Lower leg skin (tissue), 4 donors: ENCODE measurements at regions not wholly inside any gene's neighbourhood (a gene's known extent, or its start where the extent isn't known, plus 50 kb on each side); places are given as distances from the start of the nearest gene placed in this dataset.
"Not testable (repeated sequence)": the region's sequence is repeated elsewhere in the genome, so short reads cannot be mapped to it uniquely, and the experiment has no call there.

Experiments
- DNase-seq, 2 donors: peaks; one replicate each; pipeline ENCODE4 v3.0.0-alpha.2; 2019; ENCODE audit warnings: low spot score in 2 of 2
- H3K4me3 ChIP-seq: fragments of 200-600 bp; sonication (generic); 2 replicates; pipeline ENCODE4 v1.5.1; 2017; ENCODE audit warnings: mild to moderate bottlenecking, low read depth; ENCODE audit not compliant: poor library complexity, severe bottlenecking
- POLR2A ChIP-seq, 2 donors: fragments of 450-650 bp; IDR thresholded peaks; one replicate each; pipeline ENCODE4 v1.6.1; 2016 to 2017; ENCODE audit warnings: antibody characterized with exemption in 2 of 2, mild to moderate bottlenecking in 1 of 2, moderate library complexity in 1 of 2
- WGBS, 2 donors: methylation state at CpG; one replicate each; pipeline ENCODE4 v1.1.5; 2018; 5-methylcytosine and 5-hydroxymethylcytosine counted together
- intact Hi-C: fragments of 100-400 bp; cut with DNase I; formaldehyde crosslinking; loops from one replicate; pipeline ENCODE4 v1.15.0; 2023; ENCODE audit warnings: low total_unique reads
- TF ChIP-seq, protein P1 (sequence below), 3 donors: fragments of 450-650 bp; IDR thresholded peaks; one replicate each; pipeline ENCODE4 v1.5.1; 2016; ENCODE audit warnings: antibody characterized with exemption in 3 of 3, mild to moderate bottlenecking in 3 of 3, moderate library complexity in 2 of 3

DNA sequence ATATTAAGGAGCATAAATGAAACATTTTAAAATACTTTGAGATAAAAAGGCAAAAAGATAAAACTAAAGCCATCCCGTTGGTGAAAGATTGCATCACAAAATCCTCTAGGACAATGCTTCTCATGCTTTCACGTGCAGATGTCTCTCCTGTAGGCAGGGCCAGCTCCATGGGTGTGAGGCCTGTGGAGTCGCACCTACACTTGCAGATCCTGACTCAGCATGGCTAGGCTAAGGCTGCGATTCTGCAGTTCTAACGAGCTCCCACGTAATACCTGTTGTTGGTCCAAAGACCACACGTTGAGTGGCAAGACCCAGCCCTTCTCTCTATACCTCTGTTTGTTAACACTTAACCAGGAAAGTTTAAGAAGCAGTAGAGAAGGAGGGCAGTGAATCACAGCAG is 62.1 kb upstream of the CAPRIN1 start:
- no peak overlapping the region for H3K4me3 ChIP-seq
- no peak for DNase-seq
- TF ChIP-seq POLR2A (IDR thresholded peaks at IDR 0.05), result no peak
- TF ChIP-seq, protein P1, sequence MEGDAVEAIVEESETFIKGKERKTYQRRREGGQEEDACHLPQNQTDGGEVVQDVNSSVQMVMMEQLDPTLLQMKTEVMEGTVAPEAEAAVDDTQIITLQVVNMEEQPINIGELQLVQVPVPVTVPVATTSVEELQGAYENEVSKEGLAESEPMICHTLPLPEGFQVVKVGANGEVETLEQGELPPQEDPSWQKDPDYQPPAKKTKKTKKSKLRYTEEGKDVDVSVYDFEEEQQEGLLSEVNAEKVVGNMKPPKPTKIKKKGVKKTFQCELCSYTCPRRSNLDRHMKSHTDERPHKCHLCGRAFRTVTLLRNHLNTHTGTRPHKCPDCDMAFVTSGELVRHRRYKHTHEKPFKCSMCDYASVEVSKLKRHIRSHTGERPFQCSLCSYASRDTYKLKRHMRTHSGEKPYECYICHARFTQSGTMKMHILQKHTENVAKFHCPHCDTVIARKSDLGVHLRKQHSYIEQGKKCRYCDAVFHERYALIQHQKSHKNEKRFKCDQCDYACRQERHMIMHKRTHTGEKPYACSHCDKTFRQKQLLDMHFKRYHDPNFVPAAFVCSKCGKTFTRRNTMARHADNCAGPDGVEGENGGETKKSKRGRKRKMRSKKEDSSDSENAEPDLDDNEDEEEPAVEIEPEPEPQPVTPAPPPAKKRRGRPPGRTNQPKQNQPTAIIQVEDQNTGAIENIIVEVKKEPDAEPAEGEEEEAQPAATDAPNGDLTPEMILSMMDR (IDR thresholded peaks at IDR 0.05), result no peak
- 77 to 89% methylated on average over 7 of the region's 7 CpGs for WGBS, 2 donors
- intact Hi-C loops, result no loop called here

- TF ChIP-seq, protein P1 (IDR thresholded peaks at IDR 0.05), result no peak
- no peak for TF ChIP-seq POLR2A (IDR thresholded peaks at IDR 0.05)
- DNase-seq, result no peak
- WGBS, 2 donors, result 82 to 85% methylated on average over 7 of the region's 7 CpGs
- H3K4me3 ChIP-seq, result no peak overlapping the region
- intact Hi-C loops, result no loop called here
Observed at GRCh38 chr11:33988586-33989370, 62.8 kb upstream of the CAPRIN1 start.

DNA sequence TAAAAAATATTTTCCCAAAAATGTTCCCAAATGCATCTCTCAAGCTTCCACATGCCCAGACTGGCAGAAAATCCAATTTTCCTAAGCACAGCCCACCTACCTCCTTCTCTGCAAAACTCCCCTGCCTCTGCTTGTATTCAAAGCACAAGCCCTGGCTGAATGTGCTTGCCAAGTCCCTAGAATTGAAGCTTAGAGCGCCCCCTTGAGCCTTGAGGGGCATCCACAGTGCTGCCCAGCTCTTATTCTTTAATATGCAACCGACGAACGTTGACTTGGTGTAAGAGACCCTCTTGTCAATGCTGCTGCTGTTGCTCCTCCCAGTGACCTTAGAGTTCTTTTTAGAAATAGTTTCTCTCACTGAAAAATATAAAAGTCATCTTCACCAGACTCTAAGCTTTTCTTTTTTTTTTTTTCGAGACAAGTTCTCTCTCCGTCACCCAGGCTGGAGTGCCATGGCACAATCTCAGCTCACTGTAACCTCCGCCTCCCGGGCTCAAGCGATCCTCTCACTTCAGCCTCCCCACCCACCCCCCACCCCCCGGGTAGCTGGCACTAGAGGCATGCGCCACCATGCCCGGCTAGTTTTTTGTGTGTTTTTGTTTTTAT is 63.5 kb upstream of the CAPRIN1 start:
- TF ChIP-seq POLR2A (IDR thresholded peaks at IDR 0.05), result no peak
- TF ChIP-seq, protein P1 (IDR thresholded peaks at IDR 0.05), result no peak
- WGBS, 2 donors, result 46 to 52% methylated on average over 12 of the region's 12 CpGs
- peak; percentile 53 to 90 for DNase-seq
- intact Hi-C loops, result no loop called here
- no peak overlapping the region for H3K4me3 ChIP-seq

DNA sequence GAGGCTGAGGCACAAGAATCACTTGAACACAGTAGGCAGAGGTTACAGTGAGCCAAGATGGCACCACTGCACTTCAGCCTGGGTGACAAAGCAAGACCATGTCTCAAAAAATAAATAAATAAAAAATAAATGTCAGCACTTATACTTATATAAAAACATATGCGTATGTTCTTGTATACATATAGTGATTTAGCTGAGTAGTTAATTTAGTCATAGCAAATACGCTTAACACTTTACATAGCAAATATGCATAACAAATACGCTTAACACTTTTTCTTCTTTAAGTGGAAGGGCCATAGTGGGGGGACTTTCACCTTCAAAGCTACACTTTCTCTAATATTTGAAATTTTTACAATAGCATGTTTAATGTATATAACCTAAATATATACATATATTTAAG is 64.0 kb upstream of the CAPRIN1 start:
- TF ChIP-seq POLR2A (IDR thresholded peaks at IDR 0.05), result no peak
- TF ChIP-seq, protein P1 (IDR thresholded peaks at IDR 0.05), result no peak
- intact Hi-C loops, result no loop called here
- WGBS, 2 donors, result 89 to 91% methylated on average over 3 of the region's 3 CpGs
- DNase-seq, result no peak
- H3K4me3 ChIP-seq, result no peak overlapping the region

DNA sequence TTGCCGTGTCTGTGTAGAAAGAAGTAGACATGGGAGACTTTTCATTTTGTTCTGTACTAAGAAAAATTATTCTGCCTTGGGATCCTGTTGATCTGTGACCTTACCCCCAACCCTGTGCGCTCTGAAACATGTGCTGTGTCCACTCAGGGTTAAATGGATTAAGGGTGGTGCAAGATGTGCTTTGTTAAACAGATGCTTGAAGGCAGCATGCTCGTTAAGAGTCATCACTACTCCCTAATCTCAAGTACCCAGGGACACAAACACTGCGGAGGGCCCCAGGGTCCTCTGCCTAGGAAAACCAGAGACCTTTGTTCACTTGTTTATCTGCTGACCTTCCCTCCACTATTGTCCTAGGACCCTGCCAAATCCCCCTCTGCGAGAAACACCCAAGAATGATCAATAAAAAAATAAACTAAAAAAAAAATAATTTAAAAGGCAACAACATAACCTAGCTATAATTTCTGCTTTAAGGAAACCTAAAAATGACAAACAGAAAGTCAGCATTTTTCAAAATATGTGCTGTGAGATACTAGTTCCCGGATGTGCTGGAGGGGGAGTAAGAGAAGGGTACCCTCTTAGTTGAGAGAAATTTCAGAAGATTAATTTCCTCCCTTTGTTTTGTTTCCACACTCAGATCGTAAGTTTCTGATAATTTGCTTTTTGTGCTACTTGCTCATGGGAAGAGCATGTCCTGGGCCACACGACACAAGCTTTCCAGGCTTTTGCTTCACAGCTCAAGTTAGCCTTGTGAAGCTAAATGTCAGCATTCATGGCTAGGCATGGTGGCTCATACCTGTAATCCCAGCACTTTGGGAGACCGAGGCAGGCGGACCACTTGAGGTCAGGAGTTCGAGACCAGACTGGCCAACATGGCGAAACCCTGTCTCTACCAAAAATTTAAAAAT is 64.7 kb upstream of the CAPRIN1 start:
- WGBS, 2 donors, result 80 to 81% methylated on average over 12 of the region's 12 CpGs
- DNase-seq, H3K4me3 ChIP-seq, intact Hi-C loops: not testable (repeated sequence)
